ENCODE measurements at regions not wholly inside any gene's neighbourhood (a gene's known extent, or its start where the extent isn't known, plus 50 kb on each side); places are given as distances from the start of the nearest gene placed in this dataset.

DNA sequence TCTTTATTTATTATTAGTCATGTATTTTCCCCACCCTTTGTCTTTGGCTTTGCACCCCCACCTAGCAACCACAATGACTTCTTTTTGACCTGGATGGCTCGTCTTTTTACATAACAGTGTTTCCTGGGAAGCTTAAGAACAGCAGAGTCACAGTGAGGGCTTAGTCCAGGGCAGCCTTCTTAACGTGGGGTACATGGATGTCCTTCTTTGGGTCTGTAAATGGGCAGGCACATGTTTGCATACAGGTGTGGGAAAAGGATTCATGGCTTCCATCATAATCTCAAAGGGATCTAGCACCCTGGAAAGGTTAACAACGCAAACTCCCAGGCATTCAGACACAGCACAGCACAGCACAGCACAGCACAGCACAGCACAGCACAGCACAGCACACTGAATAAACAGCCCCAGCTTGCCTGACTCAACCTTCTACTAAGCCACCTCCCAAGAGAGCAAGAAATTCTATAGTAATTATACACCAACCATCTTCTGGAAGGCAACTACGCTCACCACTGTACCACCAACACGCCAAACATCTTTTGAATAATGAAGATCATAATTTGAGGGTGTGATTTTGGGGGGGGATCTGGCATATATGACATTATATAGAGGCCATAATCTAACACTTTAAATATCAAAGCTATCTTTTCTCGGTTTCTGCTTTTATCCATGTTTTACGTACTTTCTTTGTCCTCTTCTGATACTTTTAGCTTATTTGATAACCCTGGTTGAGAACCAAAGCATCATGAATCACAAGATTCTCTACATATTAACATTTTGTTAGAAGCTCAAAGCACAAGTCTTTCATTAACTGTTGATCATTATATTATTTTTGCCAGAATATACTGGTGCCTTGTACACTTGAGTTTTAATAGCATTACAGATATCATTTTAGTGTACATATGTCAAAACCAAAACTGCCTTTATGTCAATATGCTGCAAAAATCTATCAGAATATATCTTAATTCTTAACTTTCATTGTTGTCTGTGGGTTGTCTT lies 177.2 kb upstream of the KLF14 start:
- DNase-seq (ENCODE audit: low read depth) = peak; percentile 85

GRCh38 chr7:130912082-130912861 lies 178.3 kb upstream of the KLF14 start:
- DNase-seq (ENCODE audit: low read depth) = peak; percentile 96

DNA sequence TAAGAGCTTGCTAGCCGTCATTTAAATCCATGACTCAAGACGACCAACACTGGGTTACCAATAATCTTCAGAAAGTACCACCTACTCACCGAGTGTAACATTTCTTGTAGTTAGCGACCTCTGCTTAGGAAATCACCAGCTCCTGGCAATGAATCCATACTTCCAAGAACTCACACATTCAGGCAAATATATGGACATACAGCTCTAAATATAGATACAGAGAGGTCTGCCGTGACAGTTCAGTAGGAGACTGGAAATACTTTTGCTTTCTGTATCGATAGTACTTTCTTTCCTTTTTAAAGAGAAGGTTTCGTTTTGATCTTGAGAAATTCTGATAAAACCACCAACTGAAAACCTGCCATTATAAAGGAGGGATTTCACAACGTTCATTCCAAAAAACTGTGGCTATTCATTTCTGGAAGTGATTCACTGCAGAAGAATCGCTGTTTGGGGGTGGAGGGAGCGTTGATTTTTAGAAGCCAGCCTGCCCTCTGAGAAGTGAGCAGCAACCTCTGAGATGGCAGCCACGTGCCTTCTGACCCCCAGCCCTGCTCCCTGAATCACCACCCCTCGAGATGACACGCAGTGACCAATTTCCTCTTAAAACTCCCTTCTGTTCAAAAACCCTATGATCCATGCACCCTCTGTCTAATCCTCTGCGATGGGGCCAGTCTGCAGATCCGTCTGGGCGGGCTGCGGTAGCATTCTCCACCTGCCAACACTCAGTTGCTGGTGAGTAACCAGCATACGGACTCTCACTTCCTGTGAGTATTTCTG lies 179.0 kb upstream of the KLF14 start:
- peak; percentile 99 for DNase-seq (ENCODE audit: low read depth)

- DNase-seq (ENCODE audit: low read depth) = no peak
Observed at GRCh38 chr7:130913639-130914553, 179.9 kb upstream of the KLF14 start.

- no peak for DNase-seq (ENCODE audit: low read depth)
Observed at GRCh38 chr7:130914554-130915294, 180.7 kb upstream of the KLF14 start.

DNA sequence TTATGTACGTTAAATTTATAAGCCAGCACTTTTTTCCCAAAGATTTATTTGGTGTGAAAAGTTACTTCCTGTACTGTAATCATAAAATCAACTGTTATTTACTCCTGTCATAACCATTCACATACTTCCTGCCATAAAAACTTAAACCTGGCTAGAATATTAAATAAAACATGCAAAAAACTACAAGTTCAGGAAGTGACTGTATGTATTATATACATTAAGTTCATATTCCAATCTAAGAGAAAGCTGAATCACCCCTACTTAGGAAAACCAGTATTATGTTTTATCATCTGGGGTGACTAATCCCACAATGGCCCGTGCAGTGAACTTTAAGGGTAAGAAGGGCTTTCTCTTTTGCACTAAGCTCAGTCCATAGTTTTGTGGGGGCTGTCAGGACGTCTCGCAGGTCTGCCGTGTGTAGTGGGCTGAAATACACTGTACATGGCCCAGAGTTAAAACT lies 183.7 kb upstream of the KLF14 start:
- peak; percentile 74 for DNase-seq (ENCODE audit: low read depth)

GRCh38 chr7:130918129-130919052 lies 184.4 kb upstream of the KLF14 start:
- no peak for DNase-seq (ENCODE audit: low read depth)

DNA sequence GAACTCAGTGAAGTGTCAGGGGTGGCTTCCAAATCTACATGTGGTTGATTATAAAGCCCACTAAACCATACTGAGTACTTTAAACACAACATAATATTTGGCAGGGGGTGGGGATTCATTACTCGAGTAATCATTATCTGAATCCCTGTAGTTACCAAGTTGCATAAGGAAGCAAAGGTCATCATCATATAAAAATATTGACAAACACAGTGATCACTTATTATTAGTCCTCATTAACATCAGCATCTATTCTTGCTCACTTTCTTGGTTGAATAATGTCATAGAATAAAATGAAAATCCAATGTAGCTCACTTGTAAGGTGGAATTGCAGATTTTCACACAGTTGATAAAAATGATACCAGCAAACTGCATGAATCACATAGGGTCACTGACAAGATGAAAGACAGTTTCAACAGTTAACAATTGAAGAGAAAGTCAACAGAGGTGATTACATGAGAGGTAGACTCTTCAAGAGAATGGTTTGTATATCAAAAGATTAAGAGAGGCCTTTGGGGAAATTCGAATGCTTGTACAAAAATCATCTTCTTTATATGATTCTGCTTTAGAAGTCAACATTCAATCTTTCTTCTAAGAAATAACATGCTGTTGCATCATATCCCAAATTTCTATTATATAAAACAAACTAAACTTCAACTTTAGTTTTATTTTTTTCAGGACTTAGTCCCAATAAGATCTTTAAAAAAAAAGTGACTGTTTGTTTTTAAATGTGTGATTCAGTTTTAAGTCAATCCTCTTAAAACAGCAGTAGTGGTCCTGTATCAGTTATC lies 185.5 kb upstream of the KLF14 start:
- no peak for DNase-seq (ENCODE audit: low read depth)

- no peak for DNase-seq (ENCODE audit: low read depth)
Observed at GRCh38 chr7:130920122-130920521, 186.1 kb upstream of the KLF14 start.

DNA sequence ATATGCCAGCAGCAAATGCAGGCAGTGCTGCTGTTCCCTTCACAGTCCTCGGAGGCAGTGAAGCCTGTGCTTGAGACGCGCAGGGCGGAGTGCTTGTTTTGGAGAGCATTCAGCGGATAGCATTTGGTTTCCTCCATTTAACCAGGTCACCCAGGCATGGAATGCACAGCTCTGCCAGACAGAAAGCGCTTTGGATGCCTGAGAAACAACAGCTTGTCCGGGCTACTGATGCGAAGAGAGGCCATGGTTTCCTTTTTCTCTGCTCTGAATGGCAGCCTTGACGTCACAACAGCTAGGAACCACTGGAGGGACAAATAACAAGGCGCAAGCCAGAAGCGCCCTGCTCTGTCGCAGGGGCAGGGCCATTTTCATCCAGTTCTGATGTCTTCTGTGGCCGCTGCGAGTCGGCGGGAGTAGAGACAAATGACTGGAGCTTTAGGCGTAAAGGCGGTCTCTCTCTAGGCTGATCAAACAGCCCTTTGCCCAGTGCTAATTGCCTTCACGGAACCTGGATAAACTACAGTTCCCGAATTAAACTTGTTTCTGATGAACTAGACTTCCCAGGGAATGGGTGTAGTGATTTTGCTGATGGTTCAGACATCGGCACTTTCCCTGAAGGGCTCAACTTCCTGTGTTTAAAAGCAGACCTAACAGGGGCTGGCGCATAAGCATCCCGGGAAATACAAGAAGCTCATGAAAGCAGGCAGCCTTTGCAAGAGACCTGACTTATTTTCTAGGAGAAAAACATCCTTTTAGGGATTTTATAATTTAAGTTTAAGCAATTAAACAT lies 187.6 kb upstream of the KLF14 start:
- DNase-seq (ENCODE audit: low read depth) = peak; percentile 62

DNA sequence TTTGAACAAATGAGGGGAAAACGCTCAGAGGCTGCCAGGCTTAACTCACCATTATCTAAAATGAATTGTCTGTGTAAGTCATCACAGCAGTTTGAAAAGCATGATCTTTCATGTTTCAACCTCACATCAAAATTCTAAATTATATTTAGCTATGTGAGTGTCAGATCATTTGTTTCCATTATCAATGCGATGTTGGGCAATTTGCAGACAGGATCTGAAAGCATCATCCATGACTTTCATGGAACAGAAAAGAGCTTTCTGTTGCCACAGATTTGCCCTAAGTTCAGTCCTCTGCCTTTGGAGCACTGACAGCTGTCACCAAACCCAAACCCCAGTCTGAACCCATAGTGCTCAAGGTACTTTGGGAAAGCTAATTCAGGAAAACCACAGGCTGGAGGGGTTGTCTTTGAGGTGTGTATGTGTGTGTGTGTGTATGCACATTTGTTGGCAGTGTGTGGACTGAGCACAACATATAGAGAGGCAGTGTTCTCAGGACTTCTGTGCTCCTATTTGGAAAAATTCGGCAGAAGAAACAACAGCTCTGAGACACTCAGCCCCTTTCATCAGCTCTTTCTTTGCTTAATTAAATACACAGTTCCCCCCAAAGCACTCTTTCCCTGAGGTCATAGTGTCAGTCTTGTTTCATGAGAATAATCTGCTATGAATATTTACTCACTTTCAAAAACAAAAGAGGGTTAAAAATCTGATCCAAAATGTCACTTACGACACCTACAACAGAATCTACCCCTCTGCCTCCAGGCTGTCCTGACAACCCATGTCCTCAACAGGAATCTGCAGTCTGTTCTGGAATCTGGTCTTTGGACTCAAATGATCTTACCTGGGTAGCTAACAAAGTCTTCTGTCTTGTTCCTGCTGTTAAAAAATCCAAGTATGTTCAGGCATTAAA lies 188.5 kb upstream of the KLF14 start:
- no peak for DNase-seq (ENCODE audit: low read depth)

DNA sequence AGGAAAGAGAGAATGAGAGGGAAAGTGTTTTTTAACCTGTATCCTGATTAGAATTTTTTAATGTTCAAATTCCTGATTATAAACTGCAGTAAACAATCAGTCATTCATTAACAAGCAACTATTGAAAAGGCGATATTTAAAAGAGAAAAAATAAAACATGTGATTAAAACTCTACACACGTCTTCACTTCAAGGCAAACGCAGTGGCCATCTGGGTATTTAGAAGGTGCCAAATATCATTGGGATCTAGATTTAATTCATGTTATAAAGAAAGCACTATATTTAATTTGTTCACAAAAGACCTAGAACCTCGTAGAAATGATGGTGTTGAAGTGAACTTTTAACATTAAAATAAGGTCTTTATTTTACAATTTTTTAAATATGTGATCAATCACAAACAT lies 189.4 kb upstream of the KLF14 start:
- no peak for DNase-seq (ENCODE audit: low read depth)

- DNase-seq (ENCODE audit: low read depth) = no peak
Observed at GRCh38 chr7:130923930-130924329, 189.9 kb upstream of the KLF14 start.

GRCh38 chr7:130925136-130925794 lies 191.3 kb upstream of the KLF14 start:
- DNase-seq (ENCODE audit: low read depth) = no peak

GRCh38 chr7:130926001-130926691 lies 192.1 kb upstream of the KLF14 start:
- DNase-seq (ENCODE audit: low read depth) = no peak

Measured in M059J (cell line).